Ureter (tissue), 1 donor: ENCODE measurements at regions not wholly inside any gene's neighbourhood (a gene's known extent, or its start where the extent isn't known, plus 50 kb on each side); places are given as distances from the start of the nearest gene placed in this dataset.
"Not testable (repeated sequence)": the region's sequence is repeated elsewhere in the genome, so short reads cannot be mapped to it uniquely, and the experiment has no call there.

Experiments
- DNase-seq: peaks from one replicate; pipeline ENCODE4 v3.0.0-alpha.2; 2020; ENCODE audit warnings: low spot score
- donor health status: DM: yes; HTN: yes; CAD: no.

GRCh38 chr4:131638781-131639180, 1510.3 kb upstream of the PCDH10 start:
- DNase-seq = no peak

DNA sequence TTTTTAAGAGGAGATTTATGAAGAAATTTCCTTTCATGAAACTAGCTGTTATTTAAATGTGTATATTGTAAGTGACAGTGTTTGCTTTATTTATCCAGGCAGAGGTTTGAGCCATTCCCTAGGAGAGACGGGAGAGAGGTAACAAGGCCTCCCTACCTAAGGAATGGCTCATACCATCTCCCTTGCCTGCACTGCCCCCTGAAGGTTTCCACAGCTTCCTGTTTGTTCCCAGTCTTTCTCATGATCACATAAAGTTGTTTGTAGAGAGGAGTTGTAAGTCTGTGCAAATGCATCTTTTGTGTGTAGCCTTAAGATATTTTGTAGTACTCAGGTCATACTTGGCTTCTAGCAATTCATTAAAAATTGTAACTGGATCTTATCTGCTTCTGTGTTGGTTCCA, 1504.5 kb upstream of the PCDH10 start:
- no peak for DNase-seq

- no peak for DNase-seq
Measured at GRCh38 chr4:131649227-131649626, 1499.9 kb upstream of the PCDH10 start.

- no peak for DNase-seq
Measured at GRCh38 chr4:131650951-131651350, 1498.1 kb upstream of the PCDH10 start.

GRCh38 chr4:131683314-131683713, 1465.8 kb upstream of the PCDH10 start:
- not testable (repeated sequence) for DNase-seq

DNA sequence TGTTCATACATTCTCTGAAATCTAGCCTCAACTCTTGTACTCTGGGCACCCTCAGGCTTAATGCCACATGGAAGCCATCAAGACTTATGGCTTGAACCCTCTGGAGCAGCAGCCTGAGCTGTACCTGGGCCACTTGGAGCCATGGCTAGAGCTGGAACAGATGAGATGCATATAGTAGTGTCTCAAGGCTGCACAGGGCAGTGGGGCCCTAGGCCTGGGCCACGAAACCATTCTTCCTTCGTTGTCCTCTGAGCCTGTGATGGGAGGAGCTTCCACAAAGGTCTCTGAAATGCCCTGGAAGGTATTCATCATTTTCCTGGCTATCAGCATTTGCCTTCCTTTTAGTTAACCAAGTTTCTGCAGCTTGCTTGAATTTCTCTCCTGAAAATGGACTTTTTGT, 1427.2 kb upstream of the PCDH10 start:
- DNase-seq = no peak

DNA sequence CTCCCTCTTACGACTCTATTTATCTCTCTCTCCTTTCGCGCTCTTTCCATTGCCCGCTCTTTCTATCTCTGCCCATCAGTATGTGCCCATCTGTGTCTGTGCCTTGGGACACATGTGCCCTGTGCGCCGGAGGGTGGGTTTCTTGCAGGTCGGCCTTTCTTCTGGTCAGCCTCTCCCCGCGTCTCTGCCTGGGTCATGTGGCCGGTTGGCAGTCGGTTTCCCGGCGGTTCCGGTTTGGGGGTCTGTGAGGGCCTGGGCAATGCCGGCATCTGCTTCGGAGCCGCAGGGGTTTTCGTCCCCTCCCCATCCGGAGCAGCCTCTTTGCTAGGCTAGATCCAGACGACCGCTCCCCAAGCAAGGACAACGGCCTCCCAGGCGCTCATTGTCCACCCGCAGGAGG, 1426.0 kb upstream of the PCDH10 start:
- DNase-seq = not testable (repeated sequence)

GRCh38 chr4:131724847-131725246, 1424.2 kb upstream of the PCDH10 start:
- DNase-seq = peak; percentile 64

DNA sequence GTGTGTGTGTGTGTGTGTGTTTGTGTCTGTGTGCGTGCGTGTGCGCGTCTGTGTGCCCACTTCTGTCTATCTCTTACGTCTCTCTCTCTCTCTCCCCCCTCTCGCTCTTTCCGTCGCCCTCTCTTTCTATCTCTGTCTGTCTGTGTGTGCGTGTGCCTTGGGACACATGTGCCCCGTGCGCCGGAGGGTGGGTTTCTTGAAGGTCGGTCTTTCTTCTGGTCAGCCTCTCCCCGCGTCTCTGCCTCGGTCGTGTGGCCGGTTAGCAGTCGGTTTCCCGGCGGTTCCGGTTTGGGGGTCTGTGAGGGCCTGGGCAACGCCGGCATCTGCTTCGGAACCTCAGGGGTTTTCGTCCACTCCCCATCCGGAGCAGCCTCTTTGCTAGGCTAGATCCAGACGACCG, 1423.6 kb upstream of the PCDH10 start:
- not testable (repeated sequence) for DNase-seq

- DNase-seq = not testable (repeated sequence)
Measured at GRCh38 chr4:131726940-131727339, 1422.2 kb upstream of the PCDH10 start.

DNA sequence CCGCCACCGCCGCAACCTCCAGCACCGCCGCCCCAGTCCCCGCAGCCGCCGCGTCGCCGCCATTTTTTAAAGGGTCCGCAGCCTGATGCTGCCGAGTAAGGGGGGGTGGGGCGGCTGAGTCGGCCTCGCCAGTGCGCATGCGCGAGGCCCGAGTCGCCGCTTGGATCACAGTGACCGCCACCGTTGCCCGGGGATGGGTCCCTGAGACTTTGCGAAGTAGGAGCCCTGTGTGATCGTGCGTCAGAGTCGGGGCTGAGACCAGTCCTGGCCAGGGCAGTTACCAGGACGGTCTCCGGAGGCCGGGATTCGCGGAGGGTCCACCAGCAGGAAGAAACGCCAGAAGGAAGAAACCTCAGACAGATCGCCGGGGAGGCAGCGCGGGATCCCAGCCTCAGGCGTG, 1421.7 kb upstream of the PCDH10 start:
- not testable (repeated sequence) for DNase-seq

DNA sequence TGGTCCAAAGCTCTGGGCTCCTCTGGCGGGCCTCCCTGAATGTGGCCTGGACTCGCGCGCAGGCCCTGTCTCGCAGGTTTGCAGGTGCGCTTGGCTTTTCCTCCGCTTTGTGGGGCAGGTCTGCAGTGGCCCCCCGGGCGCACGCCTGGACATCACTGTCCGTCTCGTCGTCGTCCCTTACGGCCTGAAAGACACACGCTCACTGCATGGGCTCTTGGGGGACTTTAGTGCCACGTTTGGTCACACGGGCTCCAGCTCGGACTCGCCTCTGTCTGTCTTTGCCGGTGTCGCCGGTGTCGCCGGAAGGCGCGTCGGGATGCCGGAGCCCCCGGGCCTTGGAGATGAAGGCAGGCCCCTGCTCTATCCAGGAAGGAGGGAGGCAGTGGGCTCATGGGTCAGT, 1419.9 kb upstream of the PCDH10 start:
- not testable (repeated sequence) for DNase-seq

DNA sequence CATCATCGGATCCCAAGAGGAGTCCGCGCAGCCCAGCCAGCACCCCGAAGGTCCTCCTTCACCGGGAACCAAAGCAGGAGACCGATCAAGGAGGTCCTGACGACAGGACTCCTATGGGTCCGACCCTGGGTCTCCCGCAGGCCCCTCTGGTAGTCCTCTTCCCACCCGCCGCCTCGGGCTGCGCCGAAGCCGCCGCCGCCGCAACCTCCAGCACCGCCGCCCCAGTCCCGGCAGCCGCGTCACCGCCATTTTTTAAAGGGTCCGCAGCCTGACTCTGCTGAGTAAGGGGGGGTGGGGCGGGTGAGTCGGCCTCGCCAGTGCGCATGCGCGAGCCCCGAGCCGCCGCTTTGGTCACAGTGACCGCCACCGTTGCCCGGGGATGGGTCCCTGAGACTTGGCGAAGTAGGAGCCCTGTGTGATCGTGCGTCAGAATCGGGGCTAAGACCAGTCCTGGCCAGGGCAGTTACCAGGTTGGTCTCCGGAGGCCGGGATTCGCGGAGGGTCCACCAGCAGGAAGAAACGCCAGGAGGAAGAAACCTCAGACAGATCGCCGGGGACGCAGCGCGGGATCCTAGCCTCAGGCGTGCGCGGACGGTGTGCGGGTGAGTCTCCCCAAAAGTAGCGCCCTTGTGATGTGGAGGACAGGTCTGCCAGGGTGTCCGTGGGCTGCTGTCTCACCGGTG, 1419.2 kb upstream of the PCDH10 start:
- DNase-seq = not testable (repeated sequence)

GRCh38 chr4:131730574-131730973, 1418.5 kb upstream of the PCDH10 start:
- not testable (repeated sequence) for DNase-seq

DNA sequence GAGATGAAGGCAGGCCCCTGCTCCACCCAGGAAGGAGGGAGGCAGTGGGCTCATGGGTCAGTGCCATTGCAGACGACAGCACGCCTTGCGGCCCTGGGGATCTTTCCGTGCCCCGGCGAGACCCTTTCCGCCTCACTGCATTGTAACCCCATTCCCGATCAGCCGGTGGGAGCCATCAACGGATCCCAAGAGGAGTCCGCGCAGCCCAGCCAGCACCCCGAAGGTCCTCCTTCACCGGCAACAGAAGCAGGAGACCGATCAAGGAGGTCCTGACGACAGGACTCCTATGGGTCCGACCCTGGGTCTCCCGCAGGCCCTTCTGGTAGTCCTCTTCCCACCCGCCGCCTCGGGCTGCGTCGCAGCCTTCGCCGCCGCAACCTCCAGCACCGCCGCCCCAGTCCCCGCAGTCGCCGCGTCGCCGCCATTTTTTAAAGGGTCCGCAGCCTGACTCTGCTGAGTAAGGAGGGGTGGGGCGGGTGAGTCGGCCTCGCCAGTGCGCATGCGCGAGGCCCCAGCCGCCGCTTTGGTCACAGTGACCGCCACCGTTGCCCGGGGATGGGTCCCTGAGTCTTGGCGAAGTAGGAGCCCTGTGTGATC, 1417.0 kb upstream of the PCDH10 start:
- DNase-seq = not testable (repeated sequence)

GRCh38 chr4:131734321-131734720, 1414.8 kb upstream of the PCDH10 start:
- not testable (repeated sequence) for DNase-seq

GRCh38 chr4:131734851-131735385, 1414.2 kb upstream of the PCDH10 start:
- not testable (repeated sequence) for DNase-seq

DNA sequence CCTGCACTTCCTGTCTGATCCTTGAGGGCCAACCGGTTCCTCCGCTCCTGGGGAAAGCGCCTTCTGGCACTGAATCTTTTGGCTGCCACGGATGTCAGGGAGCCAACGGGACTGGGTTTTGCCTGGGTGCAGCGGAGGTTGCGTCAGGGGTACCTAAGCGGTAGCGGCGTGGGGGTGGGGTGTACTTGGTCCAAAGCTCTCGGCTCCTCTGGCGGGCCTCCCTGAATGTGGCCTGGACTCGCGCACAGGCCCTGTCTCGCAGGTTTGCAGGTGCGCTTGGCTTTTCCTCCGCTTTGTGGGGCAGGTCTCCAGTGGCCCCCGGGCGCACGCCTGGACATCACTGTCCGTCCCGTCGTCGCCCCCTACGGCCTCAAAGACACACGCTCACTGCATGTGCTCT, 1410.1 kb upstream of the PCDH10 start:
- DNase-seq = not testable (repeated sequence)

- not testable (repeated sequence) for DNase-seq
Measured at GRCh38 chr4:131741836-131742235, 1407.3 kb upstream of the PCDH10 start.

DNA sequence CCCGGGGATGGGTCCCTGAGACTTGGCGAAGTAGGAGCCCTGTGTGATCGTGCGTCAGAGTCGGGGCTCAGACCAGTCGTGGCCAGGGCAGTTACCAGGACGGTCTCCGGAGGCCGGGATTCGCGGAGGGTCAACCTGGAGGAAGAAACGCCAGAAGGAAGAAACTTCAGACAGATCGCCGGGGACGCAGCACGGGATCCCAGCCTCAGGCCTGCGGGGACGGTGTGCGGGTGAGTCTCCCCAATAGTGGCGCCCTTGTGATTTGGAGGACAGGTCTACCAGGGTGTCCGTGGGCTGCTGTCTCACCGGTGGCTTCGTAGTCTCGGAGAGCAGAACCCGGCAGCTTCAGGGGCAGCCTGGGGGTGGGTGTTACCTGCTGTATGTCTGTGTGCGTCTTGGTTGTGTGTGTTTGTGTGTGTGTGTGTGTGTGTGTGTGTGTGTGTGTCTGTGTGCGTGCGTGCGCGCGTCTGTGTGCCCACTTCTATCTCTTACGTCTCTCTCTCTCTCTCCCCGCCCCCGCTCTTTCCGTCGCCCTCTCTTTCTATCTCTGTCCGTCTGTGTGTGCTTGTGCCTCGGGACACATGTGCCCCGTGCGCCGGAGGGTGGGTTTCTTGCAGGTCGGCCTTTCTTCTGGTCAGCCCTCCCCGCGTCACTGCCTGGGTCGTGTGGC, 1406.4 kb upstream of the PCDH10 start:
- DNase-seq = peak; percentile 41

DNA sequence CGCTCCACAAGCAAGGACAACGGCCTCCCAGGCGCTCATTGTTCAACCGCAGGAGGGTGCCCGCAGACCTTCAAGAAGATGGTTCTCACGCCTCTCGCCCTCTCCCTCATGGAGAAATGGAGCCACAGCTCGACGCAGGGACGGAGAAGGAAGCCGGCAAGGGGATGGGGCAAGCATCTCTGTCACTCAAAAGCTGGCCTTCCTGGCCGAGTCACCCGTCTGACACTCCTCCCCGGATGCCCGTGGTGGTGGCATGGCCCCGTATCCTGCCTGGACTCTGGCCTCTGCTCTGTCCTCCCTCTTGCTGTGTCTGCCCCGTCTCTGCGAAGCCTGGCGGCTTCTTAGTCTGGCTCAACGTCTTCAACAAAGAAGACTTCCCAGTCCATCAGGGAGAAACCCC, 1405.7 kb upstream of the PCDH10 start:
- not testable (repeated sequence) for DNase-seq

GRCh38 chr4:131747203-131747602, 1401.9 kb upstream of the PCDH10 start:
- DNase-seq = not testable (repeated sequence)

DNA sequence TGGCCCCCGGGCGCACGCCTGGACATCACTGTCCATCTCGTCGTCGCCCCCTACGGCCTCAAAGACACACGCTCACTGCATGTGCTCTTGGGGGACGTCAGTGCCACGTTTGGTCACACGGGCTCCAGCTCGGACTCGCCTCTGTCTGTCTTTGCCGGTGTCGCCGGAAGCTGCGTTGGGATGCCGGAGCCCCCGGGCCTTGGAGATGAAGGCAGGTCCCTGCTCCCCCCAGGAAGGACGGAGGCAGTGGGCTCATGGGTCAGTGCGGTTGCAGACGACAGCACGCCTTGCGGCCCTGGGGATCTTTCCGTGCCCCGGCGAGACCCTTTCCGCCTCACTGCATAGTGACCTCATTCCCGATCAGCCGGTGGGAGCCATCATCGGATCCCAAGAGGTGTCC, 1399.9 kb upstream of the PCDH10 start:
- not testable (repeated sequence) for DNase-seq
